HepG2 (cell line): ENCODE measurements at regions not wholly inside any gene's neighbourhood (a gene's known extent, or its start where the extent isn't known, plus 50 kb on each side); places are given as distances from the start of the nearest gene placed in this dataset.

ENCODE experiments used
- ATAC-seq: fragments of 200-7000 bp; cut with Tn5 transposase; 3 replicates; pipeline ENCODE4 v1.9.1; 2020; ENCODE audit warnings: mild to moderate bottlenecking, moderate library complexity
- BruUV-seq: library from RNA; stranded (reverse); fragments of 400-500 nt; replicated peaks from 2 replicates; lab custom pipeline; 2021; lab: Mats Ljungman, UMichigan
- CTCF ChIA-PET: fragments of 300-600 bp; formaldehyde crosslinking; extraction: SDS; loops from one replicate; lab custom pipeline; 2021; ENCODE audit warnings: low total read pairs, inconsistent platforms, low intra/inter-chr PET ratio; lab: Yijun Ruan, JAX
- POLR2A ChIA-PET: fragments of 350-600 bp; sonication (Branson Sonifier 250); formaldehyde crosslinking; loops from one replicate; lab custom pipeline; 2020; ENCODE audit warnings: antibody characterized with exemption, inconsistent platforms; lab: Yijun Ruan, JAX
- DNase-seq: peaks from one replicate; pipeline ENCODE4 v3.0.0-alpha.2; 2015; ENCODE audit warnings: low spot score
- FAIRE-seq: peaks from 3 replicates; lab custom pipeline; 2011; peaks lifted over from hg19 to GRCh38; lab: Jason Lieb, UNC
- H2AFZ ChIP-seq: one replicate; pipeline ENCODE4 v1.6.1; 2011; ENCODE audit warnings: low read length, inconsistent platforms
- H3K27ac ChIP-seq: fragments of 300-600 bp; 3 replicates; pipeline ENCODE4 v1.8.0; 2011; ENCODE audit warnings: mixed run types, mild to moderate bottlenecking, mixed read lengths, low read length, inconsistent platforms; ENCODE audit not compliant: insufficient read depth; ENCODE audit errors: extremely low read length
- H3K27me3 ChIP-seq, 2 experiments: fragments of 200-600 bp in 1 of 2; 2 replicates in 1 of 2; 3 replicates in 1 of 2; pipeline versions ENCODE4 v1.6.0 to v1.8.0; 2011; ENCODE audit warnings: low read length in 2 of 2, mild to moderate bottlenecking in 2 of 2, moderate library complexity in 2 of 2, inconsistent platforms in 1 of 2; ENCODE audit not compliant: insufficient read depth in 2 of 2, control insufficient read depth in 1 of 2
- H3K36me3 ChIP-seq, 2 experiments: fragments of 200-600 bp in 1 of 2; replicated peaks in 1 of 2; 2 replicates in 1 of 2; 3 replicates in 1 of 2; pipeline versions ENCODE4 v1.5.1 to v1.8.0; 2011; ENCODE audit warnings: low read length in 2 of 2, inconsistent platforms in 1 of 2; ENCODE audit not compliant: insufficient read depth in 2 of 2, control insufficient read depth in 1 of 2
- H3K4me1 ChIP-seq: 2 replicates; pipeline ENCODE4 v1.5.1; 2012; ENCODE audit warnings: low read length, inconsistent platforms; ENCODE audit not compliant: insufficient read depth
- H3K4me2 ChIP-seq: 2 replicates; pipeline ENCODE4 v1.6.0; 2011; ENCODE audit warnings: low read depth, low read length, inconsistent platforms
- H3K4me3 ChIP-seq, 3 experiments: fragments of 200-600 bp in 1 of 3; sonication (generic), shearing (Covaris generic) in 1 of 3; replicated peaks in 1 of 3; 2 replicates each; pipeline ENCODE4 v1.5.1; 2011 to 2016; ENCODE audit warnings: low read length in 3 of 3, inconsistent platforms in 2 of 3, low read depth in 2 of 3, mild to moderate bottlenecking in 2 of 3, control low read depth in 1 of 3, mixed read lengths in 1 of 3; ENCODE audit not compliant: insufficient read depth in 1 of 3
- H3K79me2 ChIP-seq: one replicate; pipeline ENCODE4 v1.6.1; 2011; ENCODE audit warnings: low read length, inconsistent platforms; ENCODE audit not compliant: insufficient read depth
- H3K9ac ChIP-seq: 2 replicates; pipeline ENCODE4 v1.6.0; 2011; ENCODE audit warnings: mild to moderate bottlenecking, low read depth, low read length, inconsistent platforms; ENCODE audit not compliant: insufficient read depth
- H3K9me3 ChIP-seq: 2 replicates; pipeline ENCODE4 v1.5.1; 2012; ENCODE audit warnings: mild to moderate bottlenecking, low read length
- H4K20me1 ChIP-seq: 2 replicates; pipeline ENCODE4 v1.6.0; 2011; ENCODE audit warnings: inconsistent platforms, mild to moderate bottlenecking, low read length, moderate library complexity; ENCODE audit not compliant: insufficient read depth
- ERF ChIP-seq: IDR thresholded peaks from 2 replicates; pipeline ENCODE4 v1.6.1; 2018; ENCODE audit warnings: missing biosample characterization, missing genetic modification reagents
- ETV6 ChIP-seq: sonication (generic); formaldehyde crosslinking; conservative IDR thresholded peaks from 2 replicates; pipeline ENCODE4 v1.4.0; 2020; ENCODE audit warnings: missing genetic modification reagents
- HNRNPLL ChIP-seq: fragments of 200-400 bp; formaldehyde crosslinking; IDR thresholded peaks from 2 replicates; pipeline ENCODE4 v1.6.1; 2017; ENCODE audit warnings: mild to moderate bottlenecking, low read depth, low read length; ENCODE audit not compliant: poor library complexity, severe bottlenecking
- NCOR1 ChIP-seq: fragments of 200-600 bp; sonication (generic); IDR thresholded peaks from 2 replicates; pipeline ENCODE4 v1.7.0; 2017; ENCODE audit warnings: antibody characterized with exemption, low read length, borderline replicate concordance
- NR2F1 ChIP-seq, 2 experiments: fragments of 450-650 bp in 1 of 2; formaldehyde crosslinking in 1 of 2; IDR thresholded peaks; 2 replicates each; pipeline versions ENCODE4 v1.5.0 to v1.6.1; 2016 to 2020; ENCODE audit warnings: mild to moderate bottlenecking in 1 of 2, missing compliant biosample characterization in 1 of 2, missing genetic modification reagents in 1 of 2, moderate library complexity in 1 of 2
- RARG ChIP-seq: sonication (generic); formaldehyde crosslinking; IDR thresholded peaks from 2 replicates; pipeline ENCODE4 v1.4.0; 2020; ENCODE audit warnings: low read depth, mild to moderate bottlenecking, missing genetic modification reagents
- SRSF9 ChIP-seq: fragments of 200-400 bp; formaldehyde crosslinking; IDR thresholded peaks from 2 replicates; pipeline ENCODE4 v1.6.1; 2018; ENCODE audit warnings: borderline replicate concordance, mild to moderate bottlenecking, low read depth, low read length; ENCODE audit not compliant: insufficient read depth, poor library complexity, severe bottlenecking
- TBL1XR1 ChIP-seq: fragments of 150-350 bp; IDR thresholded peaks from 2 replicates; pipeline ENCODE4 v1.6.1; 2014; ENCODE audit warnings: borderline replicate concordance, low read length; ENCODE audit not compliant: partially characterized antibody
- THYN1 ChIP-seq: sonication (generic); formaldehyde crosslinking; IDR thresholded peaks from 2 replicates; pipeline ENCODE4 v1.8.1; 2023; ENCODE audit warnings: low read depth, mild to moderate bottlenecking, moderate library complexity, missing genetic modification reagents, borderline replicate concordance
- YEATS4 ChIP-seq: sonication (generic); formaldehyde crosslinking; IDR thresholded peaks from 2 replicates; pipeline ENCODE4 v1.4.0; 2020; ENCODE audit warnings: missing genetic modification reagents, borderline replicate concordance
- ZNF10 ChIP-seq: sonication (generic); formaldehyde crosslinking; IDR thresholded peaks from 2 replicates; pipeline ENCODE4 v1.4.0; 2020; ENCODE audit warnings: mild to moderate bottlenecking, low read depth, missing genetic modification reagents, borderline replicate concordance
- ZNF766 ChIP-seq: sonication (generic); formaldehyde crosslinking; IDR thresholded peaks from 2 replicates; pipeline ENCODE4 v1.5.0; 2020; ENCODE audit warnings: missing genetic modification reagents, borderline replicate concordance
- WGBS: methylation state at CpG from one replicate; pipeline ENCODE4 v1.1.6; 2017; ENCODE audit warnings: low lambda C conversion rate; 5-methylcytosine and 5-hydroxymethylcytosine counted together
- in situ Hi-C: cut with HindIII; loops from 2 replicates; pipeline ENCODE4 v1.10.0; 2017; ENCODE audit warnings: low pct_unique_long_range_greater_than_20kb; ENCODE audit not compliant: extremely low pct_ligation_motif_present
- intact Hi-C: fragments of 100-400 bp; cut with micrococcal nuclease; formaldehyde crosslinking; loops from one replicate; pipeline ENCODE4 v1.10.0; 2022; ENCODE audit not compliant: unreplicated experiment
- TF ChIP-seq, protein P1 (sequence below): fragments of 450-650 bp; IDR thresholded peaks from 2 replicates; pipeline ENCODE4 v1.6.1; 2016
- TF ChIP-seq, protein P2 (sequence below): sonication (generic); formaldehyde crosslinking; IDR thresholded peaks from 2 replicates; pipeline ENCODE4 v1.5.1; 2020; ENCODE audit warnings: mild to moderate bottlenecking, missing genetic modification reagents, borderline replicate concordance

GRCh38 chr12:111171832-111172231 is 197.1 kb downstream of the PHETA1 start:
- 80% methylated on average over 3 of the region's 9 CpGs for WGBS
- intact Hi-C loops (loop anchor here (5.0 kb wide), 1 partner anchor 150 kb away; no protein-coding TSS in a partner anchor), in situ Hi-C loops (no loop called here)
- no peak for DNase-seq
- CTCF ChIA-PET: no interaction called here
- Histone ChIP-seq H3K79me2 (no peaks in the 10 kb centered on the region), H3K9ac (no peak overlapping the region), H3K4me1 (no peaks in the 10 kb centered on the region), H3K36me3 (no peaks in the 10 kb centered on the region), H3K9me3 (no peaks in the 10 kb centered on the region), H3K4me3 (no peak overlapping the region), H2AFZ (no peak overlapping the region), H4K20me1 (no peaks in the 10 kb centered on the region), H3K27me3 (peaks cover 8 to 29% of the 10 kb centered on the region in 2 experiments; a peak in 4 of 5 replicates), H3K27ac (no peak overlapping the region), H3K4me2 (no peak overlapping the region)
- ATAC-seq: no peak
- no TSS peak for BruUV-seq
- FAIRE-seq: no peak
- POLR2A ChIA-PET: no interaction called here
- TF ChIP-seq, protein P1, sequence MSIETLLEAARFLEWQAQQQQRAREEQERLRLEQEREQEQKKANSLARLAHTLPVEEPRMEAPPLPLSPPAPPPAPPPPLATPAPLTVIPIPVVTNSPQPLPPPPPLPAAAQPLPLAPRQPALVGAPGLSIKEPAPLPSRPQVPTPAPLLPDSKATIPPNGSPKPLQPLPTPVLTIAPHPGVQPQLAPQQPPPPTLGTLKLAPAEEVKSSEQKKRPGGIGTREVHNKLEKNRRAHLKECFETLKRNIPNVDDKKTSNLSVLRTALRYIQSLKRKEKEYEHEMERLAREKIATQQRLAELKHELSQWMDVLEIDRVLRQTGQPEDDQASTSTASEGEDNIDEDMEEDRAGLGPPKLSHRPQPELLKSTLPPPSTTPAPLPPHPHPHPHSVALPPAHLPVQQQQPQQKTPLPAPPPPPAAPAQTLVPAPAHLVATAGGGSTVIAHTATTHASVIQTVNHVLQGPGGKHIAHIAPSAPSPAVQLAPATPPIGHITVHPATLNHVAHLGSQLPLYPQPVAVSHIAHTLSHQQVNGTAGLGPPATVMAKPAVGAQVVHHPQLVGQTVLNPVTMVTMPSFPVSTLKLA: peak; percentile 96
- TF ChIP-seq ETV6 (CRISPR knock-in tag) (no peak), NR2F1 (CRISPR knock-in tag; IDR thresholded peaks at IDR 0.05) (no peak)

DNA sequence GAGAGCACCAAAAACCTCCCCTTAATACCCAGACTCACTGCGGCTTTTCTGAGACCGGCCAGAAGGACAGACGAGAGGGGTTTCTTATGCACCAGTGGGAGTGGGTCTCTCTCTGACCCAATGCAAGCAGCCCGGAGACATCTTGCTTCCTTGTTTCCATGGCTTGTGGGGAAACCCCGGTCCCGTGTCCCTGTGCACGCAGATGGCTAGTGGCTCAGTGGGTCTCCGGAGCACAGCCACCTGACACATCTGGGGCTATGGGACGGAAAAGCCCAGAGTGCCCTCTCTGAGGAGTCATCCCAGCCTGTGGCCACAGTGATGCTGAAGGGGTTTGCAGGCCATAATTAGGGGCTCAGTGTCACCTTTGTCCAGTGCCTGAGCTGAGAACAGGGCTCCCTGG is 197.6 kb downstream of the PHETA1 start:
- FAIRE-seq: no peak
- H4K20me1 ChIP-seq: no peaks in the 10 kb centered on the region
- no peaks in the 10 kb centered on the region for H3K36me3 ChIP-seq
- WGBS: 66% methylated on average over 3 of the region's 9 CpGs
- H3K9ac ChIP-seq: no peak overlapping the region
- no peaks in the 10 kb centered on the region for H3K79me2 ChIP-seq
- no peak for ATAC-seq
- in situ Hi-C loops: no loop called here
- H3K4me2 ChIP-seq: no peak overlapping the region
- DNase-seq: no peak
- no TSS peak for BruUV-seq
- POLR2A ChIA-PET: no interaction called here
- no peaks in the 10 kb centered on the region for H3K9me3 ChIP-seq
- H3K4me1 ChIP-seq: no peaks in the 10 kb centered on the region
- H2AFZ ChIP-seq: no peak overlapping the region
- intact Hi-C loops: loop anchor here (5.0 kb wide), 1 partner anchor 149 kb away; no protein-coding TSS in a partner anchor
- no peak overlapping the region for H3K4me3 ChIP-seq
- peaks cover 8 to 28% of the 10 kb centered on the region in 2 experiments; a peak in 4 of 5 replicates for H3K27me3 ChIP-seq
- CTCF ChIA-PET: no interaction called here
- H3K27ac ChIP-seq: no peak overlapping the region
- TF ChIP-seq, protein P2, sequence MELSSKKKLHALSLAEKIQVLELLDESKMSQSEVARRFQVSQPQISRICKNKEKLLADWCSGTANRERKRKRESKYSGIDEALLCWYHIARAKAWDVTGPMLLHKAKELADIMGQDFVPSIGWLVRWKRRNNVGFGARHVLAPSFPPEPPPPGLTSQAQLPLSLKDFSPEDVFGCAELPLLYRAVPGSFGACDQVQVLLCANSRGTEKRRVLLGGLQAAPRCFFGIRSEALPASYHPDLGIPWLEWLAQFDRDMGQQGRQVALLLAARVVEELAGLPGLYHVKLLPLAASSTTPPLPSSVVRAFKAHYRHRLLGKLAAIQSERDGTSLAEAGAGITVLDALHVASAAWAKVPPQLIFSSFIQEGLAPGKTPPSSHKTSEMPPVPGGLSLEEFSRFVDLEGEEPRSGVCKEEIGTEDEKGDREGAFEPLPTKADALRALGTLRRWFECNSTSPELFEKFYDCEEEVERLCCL (CRISPR knock-in tag): no peak
- TF ChIP-seq NCOR1: no peak
- no peak for TF ChIP-seq TBL1XR1
- TF ChIP-seq ZNF10 (CRISPR knock-in tag): no peak
- no peak for TF ChIP-seq RARG (CRISPR knock-in tag)
- no peak for TF ChIP-seq HNRNPLL
- no peak for TF ChIP-seq THYN1 (CRISPR knock-in tag)
- TF ChIP-seq ZNF766 (CRISPR knock-in tag): no peak
- TF ChIP-seq SRSF9: no peak
- no peak for TF ChIP-seq ERF (CRISPR knock-in tag)
- no peak for TF ChIP-seq YEATS4 (CRISPR knock-in tag)
